NCI-H510A (cell line): ENCODE measurements at regions not wholly inside any gene's neighbourhood (a gene's known extent, or its start where the extent isn't known, plus 50 kb on each side); places are given as distances from the start of the nearest gene placed in this dataset.

Experiments
- DNase-seq: peaks from one replicate; lab custom pipeline; 2025; lab: John Stamatoyannopoulos, UW

GRCh38 chr6:169046483-169047192 is 207.0 kb downstream of the THBS2 start:
- DNase-seq, result no peak

- no peak for DNase-seq
Measured at GRCh38 chr6:169046021-169046420, 207.6 kb downstream of the THBS2 start.

GRCh38 chr6:169045486-169045885 is 208.2 kb downstream of the THBS2 start:
- DNase-seq, result peak; percentile 47

GRCh38 chr6:169044381-169045230 is 209.0 kb downstream of the THBS2 start:
- DNase-seq, result no peak

GRCh38 chr6:169042061-169042460 is 211.6 kb downstream of the THBS2 start:
- DNase-seq, result no peak

- no peak for DNase-seq
Measured at GRCh38 chr6:169041078-169041477, 212.6 kb downstream of the THBS2 start.

- DNase-seq, result no peak
Measured at GRCh38 chr6:169038691-169039090, 215.0 kb downstream of the THBS2 start.

- no peak for DNase-seq
Measured at GRCh38 chr6:169035385-169036240, 218.0 kb downstream of the THBS2 start.

GRCh38 chr6:169034516-169035167 is 219.0 kb downstream of the THBS2 start:
- DNase-seq, result no peak

- no peak for DNase-seq
Measured at GRCh38 chr6:169029861-169030260, 223.8 kb downstream of the THBS2 start.

- DNase-seq, result no peak
Measured at GRCh38 chr6:169028343-169028742, 225.3 kb downstream of the THBS2 start.

GRCh38 chr6:169026175-169026574 is 227.5 kb downstream of the THBS2 start:
- no peak for DNase-seq

GRCh38 chr6:169024047-169024660 is 229.5 kb downstream of the THBS2 start:
- no peak for DNase-seq

GRCh38 chr6:169023161-169023874 is 230.3 kb downstream of the THBS2 start:
- DNase-seq, result no peak

GRCh38 chr6:169022079-169022478 is 231.6 kb downstream of the THBS2 start:
- DNase-seq, result no peak

- no peak for DNase-seq
Measured at GRCh38 chr6:169020821-169021220, 232.8 kb downstream of the THBS2 start.

- no peak for DNase-seq
Measured at GRCh38 chr6:169019727-169020491, 233.7 kb downstream of the THBS2 start.

GRCh38 chr6:169019111-169019510 is 234.5 kb downstream of the THBS2 start:
- no peak for DNase-seq

GRCh38 chr6:169016758-169017157 is 236.9 kb downstream of the THBS2 start:
- no peak for DNase-seq
